HFF-Myc (cell line): ENCODE measurements at regions not wholly inside any gene's neighbourhood (a gene's known extent, or its start where the extent isn't known, plus 50 kb on each side); places are given as distances from the start of the nearest gene placed in this dataset.

Source experiments
- DNase-seq: peaks from one replicate; pipeline ENCODE4 v3.0.0-alpha.2; 2011; ENCODE audit warnings: low read depth; ENCODE audit errors: extremely low read depth
- H3K4me3 ChIP-seq: replicated peaks from 2 replicates; pipeline ENCODE4 v1.5.1; 2011; ENCODE audit warnings: low read depth, mild to moderate bottlenecking, control low read depth, low read length
- CTCF ChIP-seq: IDR thresholded peaks from 2 replicates; pipeline ENCODE4 v1.5.1; 2012; ENCODE audit warnings: mild to moderate bottlenecking, low read depth, low read length, control low read depth; ENCODE audit errors: missing control alignments

- H3K4me3 ChIP-seq: no peak overlapping the region
- TF ChIP-seq CTCF: no peak
- no peak for DNase-seq
Measured at GRCh38 chr7:108777966-108778365, 208.3 kb downstream of the DNAJB9 start.

GRCh38 chr7:108789451-108789850 is 219.8 kb downstream of the DNAJB9 start:
- TF ChIP-seq CTCF: no peak
- H3K4me3 ChIP-seq: no peak overlapping the region
- no peak for DNase-seq

GRCh38 chr7:108794466-108794865 is 224.8 kb downstream of the DNAJB9 start:
- DNase-seq: no peak
- TF ChIP-seq CTCF: no peak
- H3K4me3 ChIP-seq: no peak overlapping the region

GRCh38 chr7:108802650-108803049 is 233.0 kb downstream of the DNAJB9 start:
- no peak for TF ChIP-seq CTCF
- DNase-seq: no peak
- no peak overlapping the region for H3K4me3 ChIP-seq

- DNase-seq: peak; percentile 14
- peak; percentile 59 for TF ChIP-seq CTCF
- H3K4me3 ChIP-seq: no peak overlapping the region
Measured at GRCh38 chr7:108805808-108806397, 236.2 kb downstream of the DNAJB9 start.

GRCh38 chr7:108808549-108809266 is 239.0 kb downstream of the DNAJB9 start:
- TF ChIP-seq CTCF: no peak
- H3K4me3 ChIP-seq: no peak overlapping the region
- no peak for DNase-seq
